ENCODE measurements at regions not wholly inside any gene's neighbourhood (a gene's known extent, or its start where the extent isn't known, plus 50 kb on each side); places are given as distances from the start of the nearest gene placed in this dataset.

DNA sequence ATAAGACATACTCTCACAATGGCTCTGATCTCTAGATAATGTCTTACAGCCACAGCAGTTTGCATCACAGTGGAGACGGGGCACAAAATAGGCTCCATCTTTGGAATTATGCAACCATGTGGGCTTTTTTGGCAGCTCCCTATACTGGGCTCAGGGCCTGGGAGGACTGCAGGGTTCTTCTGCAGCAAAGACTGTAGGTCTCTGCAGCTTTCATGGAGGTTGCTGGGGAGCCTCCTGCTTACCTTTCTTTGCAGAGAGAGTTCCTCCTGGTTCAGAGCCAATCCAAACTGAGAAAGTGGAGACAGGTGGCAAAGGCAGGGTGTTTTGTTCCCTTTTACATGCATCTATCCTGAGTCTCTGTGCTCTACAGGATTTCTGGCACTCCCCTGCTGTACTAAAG, 558.0 kb downstream of the TLR4 start:
- no peak overlapping the region for H3K4me3 ChIP-seq (ENCODE audit: low read depth, low read length)
- DNase-seq (ENCODE audit: low read depth) = no peak
- TF ChIP-seq CTCF (IDR thresholded peaks at IDR 0.05; ENCODE audit: low read depth, low read length) = no peak
- TF ChIP-seq POLR2A (IDR thresholded peaks at IDR 0.05; ENCODE audit: extremely low read depth, insufficient read length) = no peak
- TF ChIP-seq MYC (IDR thresholded peaks at IDR 0.05; ENCODE audit: low read depth, low read length) = no peak
- TF ChIP-seq, protein P1, sequence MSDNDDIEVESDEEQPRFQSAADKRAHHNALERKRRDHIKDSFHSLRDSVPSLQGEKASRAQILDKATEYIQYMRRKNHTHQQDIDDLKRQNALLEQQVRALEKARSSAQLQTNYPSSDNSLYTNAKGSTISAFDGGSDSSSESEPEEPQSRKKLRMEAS (IDR thresholded peaks at IDR 0.05; ENCODE audit: low read depth, low read length) = no peak

GRCh38 chr9:118263949-118264348, 559.7 kb downstream of the TLR4 start:
- H3K4me3 ChIP-seq (ENCODE audit: low read depth, low read length) = no peak overlapping the region
- DNase-seq (ENCODE audit: low read depth) = no peak
- no peak for TF ChIP-seq CTCF (IDR thresholded peaks at IDR 0.05; ENCODE audit: low read depth, low read length)
- TF ChIP-seq POLR2A (IDR thresholded peaks at IDR 0.05; ENCODE audit: extremely low read depth, insufficient read length) = no peak
- no peak for TF ChIP-seq MYC (IDR thresholded peaks at IDR 0.05; ENCODE audit: low read depth, low read length)
- TF ChIP-seq, protein P1 (IDR thresholded peaks at IDR 0.05; ENCODE audit: low read depth, low read length) = no peak

DNA sequence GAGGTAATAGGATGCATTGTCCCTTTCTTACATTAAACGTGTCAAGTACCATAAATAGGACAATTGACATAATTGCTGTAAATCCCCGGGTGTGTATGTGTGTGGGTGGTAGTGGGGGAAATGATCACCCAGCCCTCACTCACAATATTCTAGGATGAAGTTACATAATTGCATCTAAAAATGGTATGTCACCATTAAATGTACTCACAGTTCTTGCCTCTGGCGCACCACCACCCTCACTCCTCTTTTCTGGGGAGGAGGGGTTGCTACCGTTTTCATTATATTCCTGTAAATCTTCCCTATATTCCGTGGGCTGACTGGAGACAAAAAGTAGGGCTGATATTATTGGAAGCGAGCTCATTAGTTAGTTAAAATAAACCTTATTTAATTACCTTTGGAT, 563.8 kb downstream of the TLR4 start:
- TF ChIP-seq CTCF (IDR thresholded peaks at IDR 0.05; ENCODE audit: low read depth, low read length) (no peak), MYC (IDR thresholded peaks at IDR 0.05; ENCODE audit: low read depth, low read length) (no peak), POLR2A (IDR thresholded peaks at IDR 0.05; ENCODE audit: extremely low read depth, insufficient read length) (no peak)
- TF ChIP-seq, protein P1 (IDR thresholded peaks at IDR 0.05; ENCODE audit: low read depth, low read length) = no peak
- H3K4me3 ChIP-seq (ENCODE audit: low read depth, low read length) = no peak overlapping the region
- no peak for DNase-seq (ENCODE audit: low read depth)

- TF ChIP-seq CTCF (IDR thresholded peaks at IDR 0.05; ENCODE audit: low read depth, low read length) (no peak), POLR2A (IDR thresholded peaks at IDR 0.05; ENCODE audit: extremely low read depth, insufficient read length) (no peak), MYC (IDR thresholded peaks at IDR 0.05; ENCODE audit: low read depth, low read length) (no peak)
- TF ChIP-seq, protein P1 (IDR thresholded peaks at IDR 0.05; ENCODE audit: low read depth, low read length) = no peak
- no peak overlapping the region for H3K4me3 ChIP-seq (ENCODE audit: low read depth, low read length)
- DNase-seq (ENCODE audit: low read depth) = no peak
These were observed 565.4 kb downstream of the TLR4 start for GRCh38 chr9:118269623-118270022.

DNA sequence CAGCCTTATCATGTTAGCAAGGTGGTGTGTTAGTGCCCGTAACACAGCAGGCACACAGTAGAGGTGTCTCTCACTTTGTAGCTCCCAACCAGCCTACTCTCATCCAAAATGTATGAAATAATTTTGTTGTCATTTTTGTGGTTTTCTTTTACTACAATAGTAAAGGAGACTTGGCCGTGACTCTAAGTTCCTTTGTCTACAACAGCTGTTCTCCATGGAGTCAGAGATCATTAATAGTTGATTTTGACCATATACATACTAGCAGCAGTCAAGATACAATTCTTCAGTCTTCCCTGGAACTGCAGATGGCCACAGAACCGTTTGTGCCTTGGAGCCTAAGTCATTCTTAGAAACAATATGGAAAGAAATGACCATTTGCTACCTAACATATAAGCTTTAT, 567.1 kb downstream of the TLR4 start:
- no peak for DNase-seq (ENCODE audit: low read depth)
- no peak for TF ChIP-seq POLR2A (IDR thresholded peaks at IDR 0.05; ENCODE audit: extremely low read depth, insufficient read length)
- TF ChIP-seq, protein P1 (IDR thresholded peaks at IDR 0.05; ENCODE audit: low read depth, low read length) = no peak
- TF ChIP-seq MYC (IDR thresholded peaks at IDR 0.05; ENCODE audit: low read depth, low read length) = no peak
- TF ChIP-seq CTCF (IDR thresholded peaks at IDR 0.05; ENCODE audit: low read depth, low read length) = no peak
- no peak overlapping the region for H3K4me3 ChIP-seq (ENCODE audit: low read depth, low read length)

DNA sequence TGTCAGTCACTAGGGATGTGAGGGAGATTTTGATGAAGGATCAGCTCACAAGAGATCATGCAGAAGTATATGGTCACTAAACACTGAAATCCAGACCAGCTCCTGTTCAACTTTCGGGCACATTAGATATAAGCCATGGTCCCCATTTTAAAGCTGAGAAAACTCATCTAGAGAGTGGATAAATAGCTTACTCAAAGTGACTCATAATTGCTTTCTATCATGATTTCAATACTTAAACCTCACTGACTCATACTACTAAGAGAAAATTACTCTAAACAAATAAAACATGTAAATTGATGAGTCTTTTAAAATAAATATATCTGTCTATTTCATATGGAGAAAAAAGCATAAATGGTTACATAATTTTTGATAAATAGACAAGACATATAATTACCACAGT, 567.7 kb downstream of the TLR4 start:
- TF ChIP-seq CTCF (IDR thresholded peaks at IDR 0.05; ENCODE audit: low read depth, low read length) (no peak), MYC (IDR thresholded peaks at IDR 0.05; ENCODE audit: low read depth, low read length) (no peak)
- TF ChIP-seq, protein P1 (IDR thresholded peaks at IDR 0.05; ENCODE audit: low read depth, low read length) = no peak
- H3K4me3 ChIP-seq (ENCODE audit: low read depth, low read length) = no peak overlapping the region
- no peak for DNase-seq (ENCODE audit: low read depth)
